PC-3 (cell line): ENCODE measurements at regions not wholly inside any gene's neighbourhood (a gene's known extent, or its start where the extent isn't known, plus 50 kb on each side); places are given as distances from the start of the nearest gene placed in this dataset.

Source experiments
- CTCF ChIP-seq: fragments of 300-600 bp; sonication (generic); conservative IDR thresholded peaks from 2 replicates; pipeline ENCODE4 v1.5.1; 2017; ENCODE audit warnings: antibody characterized with exemption, low read depth, mild to moderate bottlenecking, low read length
- EZH2phosphoT487 ChIP-seq: fragments of 300-600 bp; sonication (generic); IDR thresholded peaks from 2 replicates; pipeline ENCODE4 v1.6.1; 2018; ENCODE audit warnings: mild to moderate bottlenecking, antibody characterized with exemption, low read length, borderline replicate concordance

GRCh38 chr6:33925936-33926335 lies 122.1 kb upstream of the MLN start:
- no peak for TF ChIP-seq CTCF
- no peak for TF ChIP-seq EZH2phosphoT487
